CD14-positive monocyte (primary cell): ENCODE measurements at regions not wholly inside any gene's neighbourhood (a gene's known extent, or its start where the extent isn't known, plus 50 kb on each side); places are given as distances from the start of the nearest gene placed in this dataset.
A peak's percentile ranks its signal among the peaks of the same experiment; 100 is the strongest.

Experiments
- DNase-seq, 3 donors: peaks; one replicate each; pipeline ENCODE4 v3.0.0-alpha.2; 2011 to 2022
- H2AFZ ChIP-seq: 2 replicates; pipeline ENCODE4 v1.6.0; 2012; ENCODE audit warnings: mild to moderate bottlenecking, low read depth, low read length, inconsistent platforms; ENCODE audit not compliant: insufficient read depth, poor library complexity, severe bottlenecking
- H3K27ac ChIP-seq, 2 donors: 1 replicate in 1 of 2; 2 replicates in 1 of 2; pipeline ENCODE4 v1.5.1; 2012 to 2013; ENCODE audit warnings: low read length in 2 of 2, control low read depth in 1 of 2, inconsistent platforms in 1 of 2, low read depth in 1 of 2, mild to moderate bottlenecking in 1 of 2
- H3K27me3 ChIP-seq, 2 donors: one replicate each; pipeline versions ENCODE4 v1.6.0 to v1.6.1; 2011 to 2013; ENCODE audit warnings: low read length in 2 of 2; ENCODE audit not compliant: control insufficient read depth in 2 of 2, insufficient read depth in 2 of 2
- H3K36me3 ChIP-seq, 2 donors: replicated peaks in 1 of 2; 1 replicate in 1 of 2; 2 replicates in 1 of 2; pipeline versions ENCODE4 v1.5.1 to v1.6.1; 2012 to 2013; ENCODE audit warnings: low read length in 2 of 2, control low read depth in 1 of 2, inconsistent platforms in 1 of 2, mild to moderate bottlenecking in 1 of 2; ENCODE audit not compliant: insufficient read depth in 2 of 2, control insufficient read depth in 1 of 2
- H3K4me1 ChIP-seq, 2 donors: 1 replicate in 1 of 2; 2 replicates in 1 of 2; pipeline versions ENCODE4 v1.5.1 to v1.6.1; 2012 to 2013; ENCODE audit warnings: low read length in 2 of 2, control low read depth in 1 of 2, inconsistent platforms in 1 of 2, mild to moderate bottlenecking in 1 of 2, moderate library complexity in 1 of 2; ENCODE audit not compliant: insufficient read depth in 2 of 2, control insufficient read depth in 1 of 2
- H3K4me2 ChIP-seq: replicated peaks from 2 replicates; pipeline ENCODE3; 2012; ENCODE audit warnings: low read length, moderate library complexity, mild to moderate bottlenecking; ENCODE audit not compliant: poor library complexity, severe bottlenecking; ENCODE audit errors: extremely low read depth
- H3K4me3 ChIP-seq, 3 experiments: fragments of 200-600 bp in 1 of 3; sonication (generic) in 1 of 3; replicated peaks in 1 of 3; 1 replicate in 2 of 3; 2 replicates in 1 of 3; pipeline ENCODE4 v1.5.1; 2011 to 2013; ENCODE audit warnings: low read length in 3 of 3, mild to moderate bottlenecking in 3 of 3, control low read depth in 2 of 3, low read depth in 2 of 3, inconsistent platforms in 1 of 3, moderate library complexity in 1 of 3
- H3K79me2 ChIP-seq: 2 replicates; pipeline ENCODE4 v1.6.0; 2012; ENCODE audit warnings: mild to moderate bottlenecking, control low read depth, inconsistent platforms, low read length, moderate library complexity; ENCODE audit not compliant: insufficient read depth
- H3K9ac ChIP-seq: 2 replicates; pipeline ENCODE4 v1.6.0; 2017; ENCODE audit warnings: low read length, mild to moderate bottlenecking; ENCODE audit not compliant: insufficient read depth, poor library complexity, severe bottlenecking
- H3K9me3 ChIP-seq, 2 donors: replicated peaks in 1 of 2; 1 replicate in 1 of 2; 2 replicates in 1 of 2; pipeline versions ENCODE4 v1.5.1 to v1.6.1; 2012 to 2013; ENCODE audit warnings: low read length in 2 of 2, control low read depth in 1 of 2; ENCODE audit not compliant: control insufficient read depth in 1 of 2, insufficient read depth in 1 of 2
- H4K20me1 ChIP-seq: 2 replicates; pipeline ENCODE4 v1.6.0; 2012; ENCODE audit warnings: mild to moderate bottlenecking, low read length, control low read depth, moderate library complexity; ENCODE audit not compliant: insufficient read depth
- H3K27ac Mint-ChIP-seq, 7 donors: one replicate each; pipeline ENCODE4 v1.8.0; 2020; ENCODE audit warnings: mild to moderate bottlenecking in 7 of 7, mixed read lengths in 7 of 7, moderate library complexity in 6 of 7, inconsistent platforms in 2 of 7
- H3K27me3 Mint-ChIP-seq, 3 donors: one replicate each; pipeline ENCODE4 v1.8.0; 2021 to 2022; ENCODE audit warnings: low read depth in 3 of 3, mild to moderate bottlenecking in 3 of 3, mixed read lengths in 3 of 3, moderate library complexity in 3 of 3, inconsistent platforms in 1 of 3
- H3K36me3 Mint-ChIP-seq, 2 donors: one replicate each; pipeline ENCODE4 v1.8.0; 2020; ENCODE audit warnings: mixed read lengths in 2 of 2, inconsistent platforms in 1 of 2, mild to moderate bottlenecking in 1 of 2
- H3K4me1 Mint-ChIP-seq: one replicate; pipeline ENCODE4 v1.8.0; 2020; ENCODE audit warnings: mild to moderate bottlenecking, mixed read lengths
- H3K4me3 Mint-ChIP-seq, 2 donors: one replicate each; pipeline ENCODE4 v1.8.0; 2020; ENCODE audit warnings: mild to moderate bottlenecking in 2 of 2, mixed read lengths in 2 of 2, moderate library complexity in 1 of 2
- H3K9me3 Mint-ChIP-seq, 7 donors: one replicate each; pipeline ENCODE4 v1.8.0; 2020 to 2022; ENCODE audit warnings: mixed read lengths in 7 of 7, mild to moderate bottlenecking in 6 of 7, moderate library complexity in 6 of 7, inconsistent platforms in 2 of 7
- CTCF ChIP-seq: fragments of 200-600 bp; IDR thresholded peaks from one replicate; pipeline ENCODE4 v1.8.0; 2022; ENCODE audit warnings: antibody characterized with exemption, mild to moderate bottlenecking
- WGBS: methylation state at CpG from one replicate; pipeline ENCODE4 v1.1.5; 2013; ENCODE audit warnings: missing lambda C conversion rate; ENCODE audit not compliant: insufficient coverage; 5-methylcytosine and 5-hydroxymethylcytosine counted together
- intact Hi-C, 2 donors: fragments of 100-400 bp; cut with micrococcal nuclease; formaldehyde crosslinking; loops; one replicate each; pipeline versions ENCODE4 v1.15.0 to v1.15.1; 2023

GRCh38 chr10:10538326-10538725, 479.3 kb upstream of the CELF2 start:
- Histone ChIP-seq H3K4me2 (no peak overlapping the region), H3K79me2 (no peaks in the 10 kb centered on the region)

GRCh38 chr10:10540398-10540797, 477.3 kb upstream of the CELF2 start:
- Histone ChIP-seq H3K27ac (no peak overlapping the region), H3K9ac (no peak overlapping the region), H3K36me3 (no peaks in the 10 kb centered on the region), H4K20me1 (no peaks in the 10 kb centered on the region), H3K4me3 (no peak overlapping the region), H3K27me3 (no peaks in the 10 kb centered on the region), H3K4me1 (no peaks in the 10 kb centered on the region), H3K79me2 (no peaks in the 10 kb centered on the region), H3K4me2 (no peak overlapping the region), H3K9me3 (peaks cover 0 to 3% of the 10 kb centered on the region in 2 donors), H2AFZ (no peak overlapping the region)
- H3K4me3 Mint-ChIP-seq, result no peak overlapping the region
- peak overlapping the region in 1 of 7 donors; percentile 63 for H3K27ac Mint-ChIP-seq
- DNase-seq, result no peak
- H3K9me3 Mint-ChIP-seq, result peaks cover 0 to 29% (median 7%) of the 10 kb centered on the region in 7 donors
- H3K27me3 Mint-ChIP-seq, result peaks cover 0 to 3% (median 0%) of the 10 kb centered on the region in 3 donors
- intact Hi-C loops, result no loop called here
- H3K4me1 Mint-ChIP-seq, result no peaks in the 10 kb centered on the region
- H3K36me3 Mint-ChIP-seq, result no peaks in the 10 kb centered on the region
- TF ChIP-seq CTCF, result no peak
- no CpG with 5 or more reads among the region's 3 CpGs for WGBS

More at GRCh38 chr10:10538326-10538725, 479.3 kb upstream of the CELF2 start:
- H3K27ac ChIP-seq, result no peak overlapping the region
- Mint-ChIP-seq H3K4me1 (no peaks in the 10 kb centered on the region), H3K9me3 (peaks cover 0 to 30% (median 7%) of the 10 kb centered on the region in 7 donors), H3K27me3 (peaks cover 0 to 3% (median 3%) of the 10 kb centered on the region in 3 donors), H3K36me3 (no peaks in the 10 kb centered on the region), H3K4me3 (no peak overlapping the region), H3K27ac (no peak overlapping the region)
- H3K27me3 ChIP-seq, result no peaks in the 10 kb centered on the region
- TF ChIP-seq CTCF, result no peak
- H2AFZ ChIP-seq, result no peak overlapping the region
- peaks cover 0 to 3% of the 10 kb centered on the region in 2 donors for H3K9me3 ChIP-seq
- no CpG with 5 or more reads among the region's 1 CpG for WGBS
- H3K9ac ChIP-seq, result no peak overlapping the region
- no peak overlapping the region for H3K4me3 ChIP-seq
- no peaks in the 10 kb centered on the region for H3K36me3 ChIP-seq
- no peak for DNase-seq
- no peaks in the 10 kb centered on the region for H4K20me1 ChIP-seq
- no peaks in the 10 kb centered on the region for H3K4me1 ChIP-seq
- intact Hi-C loops, result no loop called here
